Activated naive CD4-positive, alpha-beta T cell treated with Interleukin-2 at 50 U/mL for 16 hours (primary cell): ENCODE measurements at regions not wholly inside any gene's neighbourhood (a gene's known extent, or its start where the extent isn't known, plus 50 kb on each side); places are given as distances from the start of the nearest gene placed in this dataset.

Source experiments
- DNase-seq: peaks from one replicate; pipeline ENCODE4 v3.0.0-alpha.2; 2020

- no peak for DNase-seq
Observed at GRCh38 chr15:60057554-60057953, 53.4 kb downstream of the FOXB1 start.

- no peak for DNase-seq
Observed at GRCh38 chr15:60059186-60059585, 55.1 kb downstream of the FOXB1 start.

- DNase-seq = no peak
Observed at GRCh38 chr15:60061758-60062157, 57.6 kb downstream of the FOXB1 start.

GRCh38 chr15:60062826-60063225, 58.7 kb downstream of the FOXB1 start:
- DNase-seq = no peak

- DNase-seq = no peak
Observed at GRCh38 chr15:60065951-60066350, 61.8 kb downstream of the FOXB1 start.

GRCh38 chr15:60070838-60071493, 66.9 kb downstream of the FOXB1 start:
- no peak for DNase-seq

GRCh38 chr15:60072826-60073465, 68.8 kb downstream of the FOXB1 start:
- no peak for DNase-seq

- DNase-seq = no peak
Observed at GRCh38 chr15:60073466-60073840, 69.3 kb downstream of the FOXB1 start.

GRCh38 chr15:60074181-60074885, 70.2 kb downstream of the FOXB1 start:
- no peak for DNase-seq

- DNase-seq = no peak
Observed at GRCh38 chr15:60076045-60076444, 71.9 kb downstream of the FOXB1 start.

- DNase-seq = no peak
Observed at GRCh38 chr15:60076582-60077276, 72.6 kb downstream of the FOXB1 start.

GRCh38 chr15:60077581-60078359, 73.7 kb downstream of the FOXB1 start:
- DNase-seq = peak; percentile 9

GRCh38 chr15:60079210-60079609, 75.1 kb downstream of the FOXB1 start:
- DNase-seq = no peak

- no peak for DNase-seq
Observed at GRCh38 chr15:60081976-60082375, 77.9 kb downstream of the FOXB1 start.

- no peak for DNase-seq
Observed at GRCh38 chr15:60083318-60083717, 79.2 kb downstream of the FOXB1 start.

- no peak for DNase-seq
Observed at GRCh38 chr15:60086681-60087429, 82.7 kb downstream of the FOXB1 start.

- no peak for DNase-seq
Observed at GRCh38 chr15:60087561-60087960, 83.5 kb downstream of the FOXB1 start.

GRCh38 chr15:60090747-60091146, 86.6 kb downstream of the FOXB1 start:
- no peak for DNase-seq

GRCh38 chr15:60091157-60091556, 87.0 kb downstream of the FOXB1 start:
- DNase-seq = no peak

- no peak for DNase-seq
Observed at GRCh38 chr15:60091911-60092310, 87.8 kb downstream of the FOXB1 start.

GRCh38 chr15:60093273-60094067, 89.4 kb downstream of the FOXB1 start:
- no peak for DNase-seq
